Caco-2 (cell line): ENCODE measurements at regions not wholly inside any gene's neighbourhood (a gene's known extent, or its start where the extent isn't known, plus 50 kb on each side); places are given as distances from the start of the nearest gene placed in this dataset.

ENCODE experiments used
- BruUV-seq: library from RNA; stranded (reverse); fragments of 400-500 nt; replicated peaks from 2 replicates; lab custom pipeline; 2021; lab: Mats Ljungman, UMichigan
- CTCF ChIA-PET: fragments of 300-600 bp; sonication (Branson Sonifier 250); formaldehyde crosslinking; loops from one replicate; lab custom pipeline; 2022; ENCODE audit warnings: antibody characterized with exemption; lab: Charles Lee
- POLR2A ChIA-PET: fragments of 300-600 bp; sonication (Branson Sonifier 250); formaldehyde crosslinking; loops from one replicate; lab custom pipeline; 2022; ENCODE audit warnings: antibody characterized with exemption; lab: Charles Lee
- DNase-seq, 2 experiments: peaks; one replicate each; pipeline versions ENCODE4 v3.0.0 to v3.0.0-alpha.2; 2020 to 2022
- H3K27me3 ChIP-seq: replicated peaks from 2 replicates; pipeline ENCODE4 v1.6.0; 2011; ENCODE audit warnings: low read length; ENCODE audit not compliant: control insufficient read depth, insufficient read depth
- H3K36me3 ChIP-seq: 2 replicates; pipeline ENCODE4 v1.5.1; 2011; ENCODE audit warnings: low read length; ENCODE audit not compliant: control insufficient read depth, insufficient read depth
- H3K4me1 ChIP-seq: fragments of 250-450 bp; sonication (Bioruptor Pico); 2 replicates; pipeline ENCODE4 v1.5.1; 2020; ENCODE audit warnings: mild to moderate bottlenecking
- H3K4me3 ChIP-seq: 2 replicates; pipeline ENCODE4 v1.5.1; 2011; ENCODE audit warnings: low read depth, mild to moderate bottlenecking, control low read depth, low read length
- H3K9me3 ChIP-seq: fragments of 250-450 bp; sonication (Bioruptor Pico); 2 replicates; pipeline ENCODE4 v1.5.1; 2020; ENCODE audit warnings: mild to moderate bottlenecking, moderate library complexity
- H3K27ac Mint-ChIP-seq: one replicate; pipeline ENCODE4 v1.8.0; 2022; ENCODE audit warnings: mixed read lengths; ENCODE audit not compliant: unreplicated experiment
- H3K27me3 Mint-ChIP-seq: one replicate; pipeline ENCODE4 v1.8.0; 2022; ENCODE audit warnings: mixed read lengths; ENCODE audit not compliant: insufficient read depth, unreplicated experiment
- H3K36me3 Mint-ChIP-seq: one replicate; pipeline ENCODE4 v1.8.0; 2022; ENCODE audit warnings: mild to moderate bottlenecking, mixed read lengths; ENCODE audit not compliant: insufficient read depth, unreplicated experiment
- H3K4me1 Mint-ChIP-seq: one replicate; pipeline ENCODE4 v1.8.0; 2022; ENCODE audit warnings: low read depth, mixed read lengths; ENCODE audit not compliant: unreplicated experiment
- H3K4me3 Mint-ChIP-seq: one replicate; pipeline ENCODE4 v1.8.0; 2022; ENCODE audit warnings: mild to moderate bottlenecking, moderate library complexity, mixed read lengths; ENCODE audit not compliant: unreplicated experiment
- H3K9me3 Mint-ChIP-seq: one replicate; pipeline ENCODE4 v1.8.0; 2022; ENCODE audit warnings: mixed read lengths; ENCODE audit not compliant: unreplicated experiment
- intact Hi-C: fragments of 100-400 bp; cut with micrococcal nuclease; formaldehyde crosslinking; loops from one replicate; pipeline ENCODE4 v1.10.0; 2022; ENCODE audit not compliant: unreplicated experiment
- TF ChIP-seq, protein P1 (sequence below), 2 experiments: fragments of 200-600 bp in 1 of 2; IDR thresholded peaks; 1 replicate in 1 of 2; 2 replicates in 1 of 2; pipeline versions ENCODE4 v1.5.1 to v1.8.0; 2011 to 2022; ENCODE audit warnings: antibody characterized with exemption in 1 of 2, control low read depth in 1 of 2, inconsistent platforms in 1 of 2, low read depth in 1 of 2, low read length in 1 of 2, mild to moderate bottlenecking in 1 of 2, moderate library complexity in 1 of 2; ENCODE audit not compliant: insufficient read depth in 1 of 2, severe bottlenecking in 1 of 2, unreplicated experiment in 1 of 2

DNA sequence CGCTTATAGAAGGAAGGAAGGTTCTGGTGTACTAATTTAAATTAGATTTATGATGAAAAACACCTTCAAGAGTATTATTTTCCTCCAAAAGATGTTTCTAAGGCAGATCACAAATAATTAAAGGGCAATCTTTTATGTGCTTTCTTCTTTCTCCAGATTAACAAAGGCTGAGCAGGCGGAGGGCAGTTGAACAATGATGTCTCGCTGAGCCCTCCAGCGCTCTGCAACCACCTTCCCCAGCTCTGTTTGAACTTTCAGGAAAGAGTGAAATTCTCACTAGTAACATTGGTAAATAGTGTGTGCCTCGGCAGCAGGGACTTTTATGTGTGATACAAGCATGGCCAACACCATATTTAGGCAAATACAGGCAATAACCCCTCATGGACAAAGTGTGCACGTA, 379.1 kb upstream of the MKI67 start:
- Histone ChIP-seq H3K36me3 (no peaks in the 10 kb centered on the region), H3K27me3 (no peaks in the 10 kb centered on the region), H3K4me3 (no peak overlapping the region), H3K4me1 (no peaks in the 10 kb centered on the region), H3K9me3 (no peaks in the 10 kb centered on the region)
- Mint-ChIP-seq H3K9me3 (peaks cover 9% of the 10 kb centered on the region), H3K4me1 (no peaks in the 10 kb centered on the region), H3K27ac (no peak overlapping the region), H3K4me3 (no peak overlapping the region), H3K27me3 (peaks cover 15% of the 10 kb centered on the region), H3K36me3 (no peaks in the 10 kb centered on the region)
- ChIA-PET CTCF (no interaction called here), POLR2A (no interaction called here)
- no TSS peak for BruUV-seq
- DNase-seq, result no peak
- intact Hi-C loops, result no loop called here
- TF ChIP-seq, protein P1, sequence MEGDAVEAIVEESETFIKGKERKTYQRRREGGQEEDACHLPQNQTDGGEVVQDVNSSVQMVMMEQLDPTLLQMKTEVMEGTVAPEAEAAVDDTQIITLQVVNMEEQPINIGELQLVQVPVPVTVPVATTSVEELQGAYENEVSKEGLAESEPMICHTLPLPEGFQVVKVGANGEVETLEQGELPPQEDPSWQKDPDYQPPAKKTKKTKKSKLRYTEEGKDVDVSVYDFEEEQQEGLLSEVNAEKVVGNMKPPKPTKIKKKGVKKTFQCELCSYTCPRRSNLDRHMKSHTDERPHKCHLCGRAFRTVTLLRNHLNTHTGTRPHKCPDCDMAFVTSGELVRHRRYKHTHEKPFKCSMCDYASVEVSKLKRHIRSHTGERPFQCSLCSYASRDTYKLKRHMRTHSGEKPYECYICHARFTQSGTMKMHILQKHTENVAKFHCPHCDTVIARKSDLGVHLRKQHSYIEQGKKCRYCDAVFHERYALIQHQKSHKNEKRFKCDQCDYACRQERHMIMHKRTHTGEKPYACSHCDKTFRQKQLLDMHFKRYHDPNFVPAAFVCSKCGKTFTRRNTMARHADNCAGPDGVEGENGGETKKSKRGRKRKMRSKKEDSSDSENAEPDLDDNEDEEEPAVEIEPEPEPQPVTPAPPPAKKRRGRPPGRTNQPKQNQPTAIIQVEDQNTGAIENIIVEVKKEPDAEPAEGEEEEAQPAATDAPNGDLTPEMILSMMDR (IDR thresholded peaks at IDR 0.05; ENCODE audit: insufficient read depth in 1 of 2, low read depth in 1 of 2, low read length in 1 of 2, severe bottlenecking in 1 of 2, unreplicated experiment in 1 of 2), result no peak

GRCh38 chr10:128506423-128506822, 380.2 kb upstream of the MKI67 start:
- POLR2A ChIA-PET, result no interaction called here
- no peaks in the 10 kb centered on the region for H3K36me3 ChIP-seq
- H3K4me1 ChIP-seq, result no peaks in the 10 kb centered on the region
- peaks cover 16% of the 10 kb centered on the region for H3K27me3 Mint-ChIP-seq
- no peak overlapping the region for H3K4me3 Mint-ChIP-seq
- BruUV-seq, result no TSS peak
- H3K4me3 ChIP-seq, result no peak overlapping the region
- no peak overlapping the region for H3K27ac Mint-ChIP-seq
- H3K9me3 Mint-ChIP-seq, result peaks cover 9% of the 10 kb centered on the region
- no peaks in the 10 kb centered on the region; the same call in 1 of the 2 replicates for H3K27me3 ChIP-seq
- H3K36me3 Mint-ChIP-seq, result no peaks in the 10 kb centered on the region
- H3K4me1 Mint-ChIP-seq, result no peaks in the 10 kb centered on the region
- CTCF ChIA-PET, result no interaction called here
- TF ChIP-seq, protein P1 (IDR thresholded peaks at IDR 0.05; ENCODE audit: insufficient read depth in 1 of 2, low read depth in 1 of 2, low read length in 1 of 2, severe bottlenecking in 1 of 2, unreplicated experiment in 1 of 2), result no peak
- H3K9me3 ChIP-seq, result no peaks in the 10 kb centered on the region
- intact Hi-C loops, result no loop called here
- no peak for DNase-seq

DNA sequence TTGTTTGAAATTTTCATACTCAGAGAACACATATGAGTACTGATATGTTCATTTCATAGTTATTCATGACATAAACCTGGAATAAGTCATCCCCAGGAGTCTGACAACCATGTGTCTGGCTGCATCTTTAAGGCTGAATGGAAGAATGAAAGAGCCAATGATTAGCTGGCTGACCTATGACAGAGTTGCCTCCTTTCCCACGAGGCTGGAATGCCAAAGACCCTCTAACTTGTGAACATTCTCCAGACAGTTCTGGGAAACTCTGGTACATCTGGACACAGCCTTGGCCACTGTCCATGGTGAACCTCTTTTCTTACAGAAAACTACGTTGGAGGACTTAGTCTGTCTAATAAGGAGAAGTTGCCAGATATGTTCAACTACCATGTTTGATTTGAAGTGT, 380.8 kb upstream of the MKI67 start:
- Mint-ChIP-seq H3K9me3 (peaks cover 9% of the 10 kb centered on the region), H3K27ac (no peak overlapping the region), H3K4me3 (no peak overlapping the region), H3K4me1 (no peaks in the 10 kb centered on the region), H3K36me3 (no peaks in the 10 kb centered on the region), H3K27me3 (peaks cover 22% of the 10 kb centered on the region)
- BruUV-seq, result no TSS peak
- ChIA-PET CTCF (no interaction called here), POLR2A (no interaction called here)
- Histone ChIP-seq H3K9me3 (no peaks in the 10 kb centered on the region), H3K27me3 (no peaks in the 10 kb centered on the region; the same call in 1 of the 2 replicates), H3K4me3 (no peak overlapping the region), H3K36me3 (no peaks in the 10 kb centered on the region), H3K4me1 (no peaks in the 10 kb centered on the region)
- DNase-seq, result no peak
- intact Hi-C loops, result no loop called here
- TF ChIP-seq, protein P1 (IDR thresholded peaks at IDR 0.05; ENCODE audit: insufficient read depth in 1 of 2, low read depth in 1 of 2, low read length in 1 of 2, severe bottlenecking in 1 of 2, unreplicated experiment in 1 of 2), result no peak
